ENCODE measurements at regions not wholly inside any gene's neighbourhood (a gene's known extent, or its start where the extent isn't known, plus 50 kb on each side); places are given as distances from the start of the nearest gene placed in this dataset.

GRCh38 chr11:129273944-129274711 is 82.0 kb upstream of the ARHGAP32 start:
- Histone ChIP-seq H3K27ac (no peak overlapping the region), H3K4me1 (ENCODE audit: control insufficient read depth in 1 of 2, insufficient read depth in 1 of 2, low read depth in 1 of 2, low read length in 1 of 2) (peaks cover 0 to 6% of the 10 kb centered on the region in 2 experiments), H3K27me3 (peaks cover 32% of the 10 kb centered on the region), H3K36me3 (no peaks in the 10 kb centered on the region), H3K4me3 (ENCODE audit: low read depth in 1 of 2, low read length in 1 of 2) (no peak overlapping the region), H3K9me3 (no peaks in the 10 kb centered on the region)
- no peak for TF ChIP-seq CTCF (IDR thresholded peaks at IDR 0.05)

GRCh38 chr11:129273322-129273721 is 81.2 kb upstream of the ARHGAP32 start:
- Histone ChIP-seq H3K4me1 (ENCODE audit: control insufficient read depth in 1 of 2, insufficient read depth in 1 of 2, low read depth in 1 of 2, low read length in 1 of 2) (peaks cover 0 to 3% of the 10 kb centered on the region in 2 experiments), H3K27me3 (peaks cover 26% of the 10 kb centered on the region), H3K9me3 (no peaks in the 10 kb centered on the region), H3K36me3 (no peaks in the 10 kb centered on the region), H3K4me3 (ENCODE audit: low read depth in 1 of 2, low read length in 1 of 2) (no peak overlapping the region), H3K27ac (no peak overlapping the region)
- no peak for TF ChIP-seq CTCF (IDR thresholded peaks at IDR 0.05)

- H3K27ac ChIP-seq, result no peak overlapping the region
- H3K4me1 ChIP-seq (ENCODE audit: control insufficient read depth in 1 of 2, insufficient read depth in 1 of 2, low read depth in 1 of 2, low read length in 1 of 2), result no peaks in the 10 kb centered on the region
- H3K27me3 ChIP-seq, result peaks cover 3% of the 10 kb centered on the region
- no peaks in the 10 kb centered on the region for H3K9me3 ChIP-seq
- H3K36me3 ChIP-seq, result no peaks in the 10 kb centered on the region
- no peak overlapping the region for H3K4me3 ChIP-seq (ENCODE audit: low read depth in 1 of 2, low read length in 1 of 2)
- no peak for TF ChIP-seq CTCF (IDR thresholded peaks at IDR 0.05)
These were observed 78.9 kb upstream of the ARHGAP32 start for GRCh38 chr11:129271030-129271429.

- no peak for TF ChIP-seq CTCF (IDR thresholded peaks at IDR 0.05)
- H3K9me3 ChIP-seq, result no peaks in the 10 kb centered on the region
- H3K27me3 ChIP-seq, result no peaks in the 10 kb centered on the region
- H3K36me3 ChIP-seq, result no peaks in the 10 kb centered on the region
- H3K4me1 ChIP-seq (ENCODE audit: control insufficient read depth in 1 of 2, insufficient read depth in 1 of 2, low read depth in 1 of 2, low read length in 1 of 2), result peaks cover 0 to 2% of the 10 kb centered on the region in 2 experiments
- H3K27ac ChIP-seq, result no peak overlapping the region
- no peak overlapping the region for H3K4me3 ChIP-seq (ENCODE audit: low read depth in 1 of 2, low read length in 1 of 2)
These were observed 78.3 kb upstream of the ARHGAP32 start for GRCh38 chr11:129270446-129270845.

GRCh38 chr11:129268371-129268770 is 76.2 kb upstream of the ARHGAP32 start:
- Histone ChIP-seq H3K4me1 (ENCODE audit: control insufficient read depth in 1 of 2, insufficient read depth in 1 of 2, low read depth in 1 of 2, low read length in 1 of 2) (peaks cover 0 to 9% of the 10 kb centered on the region in 2 experiments), H3K4me3 (ENCODE audit: low read depth in 1 of 2, low read length in 1 of 2) (no peak overlapping the region), H3K36me3 (no peaks in the 10 kb centered on the region), H3K27ac (no peak overlapping the region), H3K27me3 (no peaks in the 10 kb centered on the region), H3K9me3 (no peaks in the 10 kb centered on the region)
- no peak for TF ChIP-seq CTCF (IDR thresholded peaks at IDR 0.05)
